Transverse colon (tissue), 4 donors: ENCODE measurements at regions not wholly inside any gene's neighbourhood (a gene's known extent, or its start where the extent isn't known, plus 50 kb on each side); places are given as distances from the start of the nearest gene placed in this dataset.

Experiments
- DNase-seq: peaks from one replicate; pipeline ENCODE4 v3.0.0-alpha.2; 2019
- H3K27ac ChIP-seq, 4 donors: fragments of 200-600 bp; sonication (generic); 2 replicates each; pipeline ENCODE4 v1.5.1; 2016 to 2018; ENCODE audit warnings: inconsistent platforms in 4 of 4
- H3K27me3 ChIP-seq: fragments of 200-600 bp; sonication (generic); 2 replicates; pipeline ENCODE4 v1.5.1; 2017; ENCODE audit warnings: inconsistent platforms
- H3K36me3 ChIP-seq, 4 donors: fragments of 200-600 bp; sonication (generic); 2 replicates each; pipeline ENCODE4 v1.5.1; 2017 to 2019; ENCODE audit warnings: inconsistent platforms in 4 of 4
- H3K4me1 ChIP-seq, 4 donors: fragments of 200-600 bp; sonication (generic); 2 replicates each; pipeline ENCODE4 v1.5.1; 2017 to 2020; ENCODE audit warnings: inconsistent platforms in 4 of 4
- H3K4me3 ChIP-seq, 4 donors: fragments of 200-600 bp; sonication (generic); 1 replicate in 1 of 4; 2 replicates in 3 of 4; pipeline versions ENCODE4 v1.5.1 to v1.6.1; 2017 to 2019; ENCODE audit warnings: inconsistent platforms in 4 of 4
- H3K9me3 ChIP-seq, 2 donors: fragments of 200-600 bp; sonication (generic); 2 replicates each; pipeline ENCODE4 v1.5.1; 2017 to 2019; ENCODE audit warnings: inconsistent platforms in 2 of 2
- EP300 ChIP-seq: sonication (generic); formaldehyde crosslinking; IDR thresholded peaks from one replicate; pipeline ENCODE4 v1.6.1; 2017; ENCODE audit warnings: antibody characterized with exemption, low read depth
- POLR2A ChIP-seq: fragments of 450-650 bp; IDR thresholded peaks from one replicate; pipeline ENCODE4 v1.6.1; 2016; ENCODE audit warnings: antibody characterized with exemption, mild to moderate bottlenecking, moderate library complexity
- POLR2AphosphoS5 ChIP-seq, 3 donors: sonication (generic); formaldehyde crosslinking; IDR thresholded peaks; one replicate each; pipeline ENCODE4 v1.6.1; 2016; ENCODE audit warnings: antibody characterized with exemption in 3 of 3
- WGBS, 2 donors: methylation state at CpG; one replicate each; pipeline ENCODE4 v1.1.5; 2018; ENCODE audit warnings: low coverage in 1 of 2; 5-methylcytosine and 5-hydroxymethylcytosine counted together
- in situ Hi-C, 4 donors: fragments of 200-750 bp; cut with MboI; loops; one replicate each; pipeline versions ENCODE4 v1.15.0 to v1.15.1; 2017; ENCODE audit warnings: low sequenced_read_pairs in 3 of 4, low pct_ligation_motif_present in 1 of 4, low pct_unique_long_range_greater_than_20kb in 1 of 4
- intact Hi-C: fragments of 100-400 bp; cut with DNase I; formaldehyde crosslinking; loops from one replicate; pipeline ENCODE4 v1.15.1; 2023; ENCODE audit warnings: low total_unique reads
- TF ChIP-seq, protein P1 (sequence below), 5 experiments: fragments of 200-600 bp in 3 of 5; fragments of 450-650 bp in 2 of 5; sonication (generic) in 3 of 5; IDR thresholded peaks; 1 replicate in 2 of 5; 2 replicates in 3 of 5; pipeline ENCODE4 v1.5.1; 2016 to 2017; ENCODE audit warnings: antibody characterized with exemption in 5 of 5, inconsistent platforms in 3 of 5, mild to moderate bottlenecking in 2 of 5, moderate library complexity in 1 of 5

DNA sequence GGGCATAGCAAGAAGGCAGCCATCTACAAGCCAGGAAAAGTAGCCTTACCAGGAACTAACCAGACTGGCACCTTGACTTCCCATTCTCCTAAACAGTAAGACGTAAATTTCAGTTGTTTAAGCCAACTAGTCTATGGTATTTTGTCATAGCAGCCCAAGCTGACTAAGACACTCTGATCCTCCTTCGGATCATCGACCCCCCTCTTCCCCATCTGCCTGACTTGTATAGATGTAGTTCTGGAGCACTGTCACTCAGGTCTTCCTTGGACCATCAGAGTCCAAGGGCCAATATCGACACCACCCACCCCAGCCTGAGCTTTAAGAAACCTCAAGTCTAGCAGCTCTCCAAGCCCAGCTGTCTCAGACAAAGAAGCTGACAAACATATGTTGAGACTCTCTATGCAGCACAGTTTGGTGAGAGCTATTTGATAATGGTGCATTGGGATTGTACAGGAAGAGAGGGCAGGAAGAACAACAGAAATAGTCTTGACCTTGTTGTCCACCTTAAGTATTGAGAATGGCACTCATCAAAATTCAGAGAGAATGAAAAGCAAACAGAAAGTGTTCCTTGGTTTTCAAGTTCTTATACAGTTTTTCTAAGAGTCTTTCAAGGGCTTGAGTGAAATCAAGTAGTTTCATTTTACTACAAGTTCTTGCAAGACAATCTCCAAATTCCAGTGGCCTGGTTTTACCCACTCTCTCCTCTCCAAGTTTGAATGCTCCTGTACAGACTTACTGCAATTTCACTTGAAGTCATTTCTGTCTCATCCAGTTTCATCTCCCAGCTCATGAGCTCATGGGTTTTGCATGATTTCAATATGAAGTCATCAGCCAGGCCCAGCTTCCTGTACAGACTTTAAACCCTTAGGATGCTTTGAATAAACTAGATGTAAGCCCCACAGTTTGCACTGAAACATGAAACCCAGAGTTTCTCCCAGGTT is 122.3 kb upstream of the RAI14 start:
- 47% methylated on average over 4 of the region's 4 CpGs; no CpG with 5 or more reads in 1 of the 2 donors for WGBS, 2 donors
- H3K4me1 ChIP-seq = peaks cover 0 to 18% (median 2%) of the 10 kb centered on the region in 4 donors
- in situ Hi-C loops = loop anchor here in 1 of 4 donors (25.0 kb wide), 1 partner anchor 353 kb away; no protein-coding TSS in a partner anchor
- peak overlapping the region in 3 of 4 donors; percentile 33 to 64 (median 55) for H3K27ac ChIP-seq
- no peaks in the 10 kb centered on the region for H3K27me3 ChIP-seq
- H3K4me3 ChIP-seq = no peak overlapping the region
- intact Hi-C loops = no loop called here
- TF ChIP-seq, protein P1, sequence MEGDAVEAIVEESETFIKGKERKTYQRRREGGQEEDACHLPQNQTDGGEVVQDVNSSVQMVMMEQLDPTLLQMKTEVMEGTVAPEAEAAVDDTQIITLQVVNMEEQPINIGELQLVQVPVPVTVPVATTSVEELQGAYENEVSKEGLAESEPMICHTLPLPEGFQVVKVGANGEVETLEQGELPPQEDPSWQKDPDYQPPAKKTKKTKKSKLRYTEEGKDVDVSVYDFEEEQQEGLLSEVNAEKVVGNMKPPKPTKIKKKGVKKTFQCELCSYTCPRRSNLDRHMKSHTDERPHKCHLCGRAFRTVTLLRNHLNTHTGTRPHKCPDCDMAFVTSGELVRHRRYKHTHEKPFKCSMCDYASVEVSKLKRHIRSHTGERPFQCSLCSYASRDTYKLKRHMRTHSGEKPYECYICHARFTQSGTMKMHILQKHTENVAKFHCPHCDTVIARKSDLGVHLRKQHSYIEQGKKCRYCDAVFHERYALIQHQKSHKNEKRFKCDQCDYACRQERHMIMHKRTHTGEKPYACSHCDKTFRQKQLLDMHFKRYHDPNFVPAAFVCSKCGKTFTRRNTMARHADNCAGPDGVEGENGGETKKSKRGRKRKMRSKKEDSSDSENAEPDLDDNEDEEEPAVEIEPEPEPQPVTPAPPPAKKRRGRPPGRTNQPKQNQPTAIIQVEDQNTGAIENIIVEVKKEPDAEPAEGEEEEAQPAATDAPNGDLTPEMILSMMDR (IDR thresholded peaks at IDR 0.05) = no peak
- TF ChIP-seq EP300 = no peak
- no peak for TF ChIP-seq POLR2AphosphoS5 (IDR thresholded peaks at IDR 0.05)
- no peak for TF ChIP-seq POLR2A
- no peaks in the 10 kb centered on the region for H3K36me3 ChIP-seq
- no peak for DNase-seq
- no peaks in the 10 kb centered on the region for H3K9me3 ChIP-seq

DNA sequence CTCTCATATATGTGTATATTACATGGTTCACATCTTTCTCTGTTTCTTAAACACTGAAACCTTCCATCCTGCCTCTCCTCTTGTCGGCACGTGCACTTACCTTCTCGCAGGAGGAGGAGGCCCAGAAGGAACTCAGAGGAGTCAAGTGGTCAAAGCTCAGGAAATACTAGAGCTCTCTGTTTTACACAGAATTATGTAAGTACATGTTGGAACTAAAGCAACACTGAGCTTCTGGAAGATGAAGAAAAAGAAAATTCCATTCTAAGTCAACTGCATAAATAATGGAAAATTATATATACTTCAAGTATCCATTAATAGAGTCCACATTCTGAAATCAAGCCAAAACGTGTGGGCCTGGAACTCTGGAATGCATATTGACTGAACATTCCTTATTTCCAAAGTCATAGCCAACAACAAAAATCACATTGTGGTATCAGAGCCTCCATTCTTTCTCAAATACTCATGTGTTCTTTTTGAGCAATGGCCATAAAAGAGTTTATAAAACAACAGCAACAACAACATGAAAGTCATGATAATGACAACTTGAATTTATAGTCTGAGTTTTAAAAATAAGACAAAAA is 121.5 kb upstream of the RAI14 start:
- Histone ChIP-seq H3K4me1 (peaks cover 0 to 18% (median 0%) of the 10 kb centered on the region in 4 donors), H3K27ac (peak overlapping the region in 3 of 4 donors; percentile 33 to 64 (median 55)), H3K27me3 (no peaks in the 10 kb centered on the region), H3K4me3 (no peak overlapping the region), H3K9me3 (no peaks in the 10 kb centered on the region), H3K36me3 (no peaks in the 10 kb centered on the region)
- in situ Hi-C loops (loop anchor here in 1 of 4 donors (25.0 kb wide), 1 partner anchor 353 kb away; no protein-coding TSS in a partner anchor), intact Hi-C loops (no loop called here)
- DNase-seq = no peak
- TF ChIP-seq, protein P1 (IDR thresholded peaks at IDR 0.05) = no peak
- WGBS, 2 donors = 43 to 60% methylated on average over 1 to 4 of the region's 4 CpGs

DNA sequence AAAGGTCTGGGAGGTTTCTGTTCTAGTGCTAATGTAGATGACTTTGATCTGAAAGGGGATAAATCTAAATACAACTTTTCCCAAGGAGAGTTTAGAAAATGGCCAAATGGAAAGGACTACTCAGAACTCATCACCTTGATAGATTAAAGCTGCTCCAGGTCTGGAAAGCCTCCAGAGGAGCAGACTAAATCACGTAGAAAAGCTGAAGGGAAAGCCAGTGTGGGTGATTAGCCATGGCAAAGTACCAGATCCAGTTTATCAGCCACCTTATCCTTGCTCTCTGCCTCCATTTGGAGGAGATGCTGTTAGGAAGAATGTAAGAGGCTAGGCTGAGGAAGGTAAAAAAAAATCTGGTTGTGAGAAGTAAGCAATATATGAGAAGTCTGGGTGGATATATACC is 120.7 kb upstream of the RAI14 start:
- TF ChIP-seq, protein P1 (IDR thresholded peaks at IDR 0.05) = no peak
- TF ChIP-seq POLR2A = no peak
- TF ChIP-seq EP300 = no peak
- TF ChIP-seq POLR2AphosphoS5 (IDR thresholded peaks at IDR 0.05) = no peak
- no peaks in the 10 kb centered on the region for H3K36me3 ChIP-seq
- intact Hi-C loops (no loop called here), in situ Hi-C loops (loop anchor here in 1 of 4 donors (25.0 kb wide), 1 partner anchor 352 kb away; no protein-coding TSS in a partner anchor)
- peak overlapping the region in 2 of 4 donors; percentile 20 to 23 for H3K27ac ChIP-seq
- H3K4me3 ChIP-seq = no peak overlapping the region
- WGBS, 2 donors = 67 to 72% methylated on average over 1 of the region's 1 CpG
- no peaks in the 10 kb centered on the region for H3K9me3 ChIP-seq
- H3K4me1 ChIP-seq = peaks cover 0 to 18% (median 0%) of the 10 kb centered on the region in 4 donors
- DNase-seq = no peak
- H3K27me3 ChIP-seq = no peaks in the 10 kb centered on the region

DNA sequence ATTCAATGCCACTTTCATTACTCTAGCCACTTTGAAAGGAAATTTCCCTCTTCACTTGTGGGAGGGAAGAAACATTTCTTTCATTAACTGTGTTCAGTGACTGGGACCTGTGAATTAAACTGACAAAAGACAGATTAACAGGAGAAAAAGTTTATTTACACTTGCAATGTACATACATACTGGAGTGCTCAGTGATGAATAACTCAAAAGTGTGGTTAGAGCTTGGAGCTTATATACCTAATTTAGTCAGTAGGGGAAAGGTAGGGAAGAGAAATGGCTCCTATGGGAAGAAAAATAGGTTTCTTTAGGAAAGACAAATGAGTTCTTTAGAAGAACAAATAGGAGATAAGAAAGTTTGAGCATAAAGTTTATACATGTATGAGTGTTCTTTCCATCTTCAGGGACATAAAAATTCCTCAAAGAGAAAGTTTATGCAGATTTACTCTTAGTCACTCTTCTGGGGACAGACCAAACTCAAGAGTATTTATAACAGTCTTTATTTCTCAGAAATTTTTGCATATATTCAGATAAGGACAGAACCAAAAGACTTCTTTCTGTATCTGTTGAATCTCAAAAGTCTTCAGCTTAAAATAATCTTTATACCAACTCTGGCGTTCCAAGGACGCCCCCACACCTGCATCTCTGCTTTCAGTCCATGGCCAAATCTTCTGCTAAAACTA is 120.0 kb upstream of the RAI14 start:
- 64 to 86% methylated on average over 2 of the region's 2 CpGs for WGBS, 2 donors
- Histone ChIP-seq H3K4me1 (peaks cover 0 to 18% (median 0%) of the 10 kb centered on the region in 4 donors), H3K27ac (peak overlapping the region in 1 of 4 donors; percentile 23), H3K4me3 (no peak overlapping the region), H3K36me3 (no peaks in the 10 kb centered on the region), H3K27me3 (no peaks in the 10 kb centered on the region), H3K9me3 (no peaks in the 10 kb centered on the region)
- intact Hi-C loops (no loop called here), in situ Hi-C loops (loop anchor here in 1 of 4 donors (25.0 kb wide), 1 partner anchor 351 kb away; no protein-coding TSS in a partner anchor)
- TF ChIP-seq EP300 (no peak), POLR2A (no peak), POLR2AphosphoS5 (IDR thresholded peaks at IDR 0.05) (no peak)
- TF ChIP-seq, protein P1 (IDR thresholded peaks at IDR 0.05) = no peak
- DNase-seq = no peak
